ENCODE measurements at regions not wholly inside any gene's neighbourhood (a gene's known extent, or its start where the extent isn't known, plus 50 kb on each side); places are given as distances from the start of the nearest gene placed in this dataset.

DNA sequence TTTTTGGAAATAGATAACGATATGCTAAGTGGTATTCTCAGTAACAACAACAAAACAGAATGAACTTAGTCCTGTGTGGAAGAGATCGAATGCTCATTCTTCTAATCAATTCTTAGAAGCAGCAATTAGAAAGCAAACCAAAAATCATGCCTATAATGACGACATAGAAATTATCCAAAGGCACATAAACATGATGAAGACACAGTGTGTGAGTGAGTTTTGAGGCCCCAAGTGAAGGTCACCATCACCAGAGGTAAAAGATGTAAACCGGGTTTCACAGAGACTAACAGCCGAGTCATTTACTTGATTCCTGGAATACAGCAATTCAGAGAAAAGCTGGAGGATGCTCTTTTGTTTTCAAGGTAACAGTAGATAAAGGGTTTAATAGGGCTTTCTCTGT, 509.2 kb downstream of the TDRD15 start:
- no peak for DNase-seq (ENCODE audit: low read depth, low spot score)

DNA sequence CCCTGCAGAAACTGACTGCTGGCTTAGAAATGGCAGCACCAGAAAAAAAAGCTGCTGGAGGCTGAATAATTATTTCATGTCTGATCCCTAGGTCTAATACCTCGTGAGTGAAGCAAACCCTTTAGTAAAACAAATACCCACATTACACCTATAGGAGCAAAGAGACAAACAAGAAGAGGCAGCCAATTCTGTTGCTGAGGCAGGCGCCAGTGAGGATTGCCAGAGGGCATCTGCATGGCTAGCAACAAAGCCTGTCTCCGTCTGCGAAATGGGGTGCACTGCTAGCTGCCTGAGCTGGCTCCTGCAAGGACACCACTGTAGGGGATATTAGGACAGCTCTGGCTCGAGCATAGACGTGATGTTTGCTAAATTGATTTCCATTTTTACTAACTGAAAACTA, 509.7 kb downstream of the TDRD15 start:
- peak; percentile 4 for DNase-seq (ENCODE audit: low read depth, low spot score)

DNA sequence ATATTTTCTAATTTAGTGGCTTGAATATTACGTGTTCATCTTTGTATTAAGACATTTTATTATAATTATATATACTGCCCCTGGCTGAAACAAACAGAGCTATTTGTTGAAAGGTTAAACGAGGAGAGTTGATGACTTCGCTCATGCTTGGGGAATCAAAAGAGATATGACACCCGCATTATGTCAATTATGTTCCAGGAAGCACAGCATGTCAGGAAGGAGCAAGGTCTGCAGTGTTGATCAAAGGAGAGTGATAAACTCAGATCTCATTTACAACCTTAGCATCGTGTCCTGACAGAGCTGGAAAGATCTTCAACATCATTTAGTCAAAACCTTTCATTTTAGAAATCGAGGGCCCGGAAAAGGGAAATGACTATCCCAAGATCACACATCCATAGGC, 510.1 kb downstream of the TDRD15 start:
- DNase-seq (ENCODE audit: low read depth, low spot score) = no peak

DNA sequence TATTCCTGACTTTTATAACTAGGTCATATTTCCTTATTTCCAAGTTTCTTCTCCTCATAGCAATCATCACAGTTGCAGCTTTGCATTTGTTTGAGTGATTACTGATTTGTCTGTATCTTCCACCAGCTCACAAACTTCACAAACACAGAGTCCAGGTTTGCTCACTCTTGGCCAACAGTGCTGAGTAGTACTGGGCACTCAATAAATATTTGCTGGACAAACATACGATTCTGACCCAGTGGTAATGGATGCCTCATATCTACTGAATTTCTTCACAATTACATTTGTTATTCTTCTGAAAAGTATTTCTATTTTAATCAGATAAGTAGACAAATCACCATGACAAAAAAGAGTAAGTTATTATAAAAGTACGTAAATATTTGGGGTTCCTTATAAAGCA, 516.3 kb downstream of the TDRD15 start:
- no peak for DNase-seq (ENCODE audit: low read depth, low spot score)

DNA sequence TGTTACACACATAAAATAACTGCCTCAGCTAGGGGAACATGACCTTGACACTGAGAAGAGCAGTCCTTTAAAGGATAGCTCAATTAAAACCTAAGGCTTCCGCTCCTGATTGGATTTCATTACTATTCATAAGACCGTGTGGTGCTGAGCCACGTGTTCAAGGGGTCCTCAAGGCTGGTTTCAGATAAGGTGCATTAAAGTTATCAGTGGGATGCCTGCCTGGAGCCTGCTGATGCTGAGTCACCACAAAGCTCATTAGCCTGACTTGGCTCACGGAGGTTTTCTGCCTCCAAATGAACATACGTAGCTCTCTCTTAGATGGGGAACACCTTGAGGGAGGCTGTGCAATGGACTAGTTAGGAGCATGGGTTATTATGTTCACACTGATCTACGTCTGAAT, 518.9 kb downstream of the TDRD15 start:
- peak; percentile 70 for DNase-seq (ENCODE audit: low read depth, low spot score)

DNA sequence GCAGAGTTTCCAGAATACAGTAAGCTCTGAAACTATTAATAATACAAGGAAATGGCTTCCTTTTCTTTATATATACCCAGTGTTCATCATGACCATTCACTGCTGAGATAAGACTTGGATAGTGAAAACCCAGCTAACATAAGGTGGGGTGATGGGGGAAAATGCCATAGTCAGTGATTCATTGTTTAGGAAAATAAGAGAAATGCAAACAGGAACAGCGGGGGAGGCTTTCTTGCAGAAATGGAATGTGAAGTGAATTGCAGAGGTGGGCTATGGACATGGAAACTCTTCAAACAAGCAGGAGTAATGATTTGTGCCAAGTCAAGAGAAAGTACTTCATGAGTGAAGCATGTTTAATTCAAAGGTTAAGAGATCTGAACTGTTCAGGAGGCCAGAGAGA, 519.4 kb downstream of the TDRD15 start:
- DNase-seq (ENCODE audit: low read depth, low spot score) = peak; percentile 79

DNA sequence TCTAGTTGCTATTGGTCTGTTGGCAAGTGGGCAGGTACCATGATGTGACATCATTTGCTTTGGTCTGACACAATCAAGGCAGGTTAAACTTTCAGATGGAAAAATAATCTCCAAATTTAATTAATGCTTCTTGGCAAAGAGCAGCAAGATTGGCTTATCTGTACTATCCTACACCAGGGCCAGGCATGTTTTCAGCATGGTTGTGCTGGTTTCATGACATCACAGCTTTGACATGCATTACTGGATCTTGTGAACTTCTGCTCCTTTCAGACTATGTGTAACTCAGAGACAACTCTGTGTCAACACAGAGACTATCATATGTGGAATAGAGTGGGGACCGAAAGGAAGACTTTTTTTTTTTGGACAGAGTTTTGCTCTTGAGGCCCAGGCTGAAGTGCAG, 520.5 kb downstream of the TDRD15 start:
- DNase-seq (ENCODE audit: low read depth, low spot score) = no peak

DNA sequence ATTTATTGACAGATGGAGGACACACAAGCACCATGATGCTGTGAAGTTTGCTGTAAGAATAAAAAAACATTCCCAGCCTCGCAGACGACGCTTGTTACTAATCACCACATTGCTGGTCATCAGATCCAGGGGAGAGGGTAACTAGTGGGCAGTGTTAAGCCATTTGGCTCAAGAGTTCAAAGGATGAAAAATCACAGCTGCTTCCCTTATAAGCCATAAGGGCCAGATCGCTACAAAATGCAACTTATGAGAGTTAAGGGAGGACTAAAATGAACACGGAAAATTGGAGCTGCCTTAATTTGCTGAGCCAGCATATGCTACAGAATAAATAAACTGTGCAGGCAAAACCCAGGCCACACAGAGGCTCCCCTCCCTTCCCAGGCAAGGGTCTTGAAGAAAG, 522.6 kb downstream of the TDRD15 start:
- no peak for DNase-seq (ENCODE audit: low read depth, low spot score)

DNA sequence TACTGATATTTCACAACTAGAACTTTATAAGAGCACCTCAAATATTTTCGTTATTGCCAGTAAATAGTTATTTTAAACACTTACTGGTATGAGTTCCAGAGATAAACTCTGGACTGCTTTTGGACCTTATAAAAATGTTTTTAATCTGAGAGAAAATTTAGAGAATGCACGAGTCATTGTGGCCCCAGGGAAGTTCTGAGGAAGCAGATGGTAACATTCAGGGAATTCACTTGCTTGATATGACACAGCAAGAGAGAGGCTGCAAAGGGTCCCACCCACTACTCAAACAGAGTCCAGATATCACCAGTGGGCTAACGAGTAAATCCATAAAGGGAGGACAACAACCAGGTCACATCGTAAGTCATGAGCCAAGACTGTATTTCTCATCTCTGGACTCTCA, 526.8 kb downstream of the TDRD15 start:
- DNase-seq (ENCODE audit: low read depth, low spot score) = peak; percentile 44

DNA sequence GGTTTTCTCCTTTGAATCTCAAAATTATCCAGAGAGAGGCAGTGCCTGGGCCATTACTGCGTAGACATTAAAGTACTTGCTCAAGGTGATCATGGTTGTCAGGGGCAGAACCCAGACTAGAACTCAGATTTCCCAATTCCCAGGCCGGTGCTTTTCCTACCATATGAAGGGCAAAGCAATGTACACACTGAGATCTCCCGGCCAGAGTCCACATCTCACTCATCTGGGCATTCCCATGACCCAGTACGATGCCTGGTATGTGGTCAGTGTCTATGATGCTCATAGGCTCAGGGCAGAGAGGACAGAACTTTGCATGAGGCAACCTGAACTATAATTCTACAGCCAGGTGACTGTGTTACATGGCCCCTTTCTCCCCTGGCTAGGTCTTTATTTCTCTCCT, 531.4 kb downstream of the TDRD15 start:
- no peak for DNase-seq (ENCODE audit: low read depth, low spot score)

DNA sequence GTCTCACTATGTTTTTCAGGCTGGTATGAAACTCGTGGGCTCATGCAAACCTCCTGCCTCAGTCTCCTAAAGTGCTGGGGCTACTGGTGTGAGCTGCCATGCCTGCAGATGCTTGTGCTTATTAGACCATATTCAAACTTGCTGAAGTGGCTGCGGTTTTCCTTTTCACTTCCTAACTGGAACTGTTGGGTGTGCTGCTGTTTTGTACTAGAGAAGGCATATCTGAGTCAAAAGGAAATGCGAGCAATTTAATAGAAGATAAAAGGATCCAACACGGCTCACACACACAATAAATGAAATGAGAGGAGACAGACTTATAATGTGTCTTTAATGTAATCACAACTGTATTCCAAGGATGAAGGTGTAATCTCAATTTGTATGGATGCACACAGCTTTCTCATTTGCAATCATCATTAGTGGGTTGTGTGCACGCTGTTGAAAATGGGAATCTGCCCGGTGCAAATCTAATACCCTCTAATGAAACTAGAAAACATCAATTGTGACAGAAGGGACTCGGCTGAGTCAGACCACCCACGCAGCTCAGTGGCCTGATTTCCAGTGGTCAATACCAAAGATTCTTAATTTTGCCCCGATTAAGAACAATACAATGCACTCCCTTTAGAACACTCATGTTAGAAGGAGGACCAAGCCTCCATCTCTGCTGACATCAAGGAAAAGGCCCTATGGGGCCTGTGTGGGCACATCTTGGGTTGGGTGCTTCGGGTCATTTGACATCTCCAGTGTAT, 532.7 kb downstream of the TDRD15 start:
- peak; percentile 39 for DNase-seq (ENCODE audit: low read depth, low spot score)

DNA sequence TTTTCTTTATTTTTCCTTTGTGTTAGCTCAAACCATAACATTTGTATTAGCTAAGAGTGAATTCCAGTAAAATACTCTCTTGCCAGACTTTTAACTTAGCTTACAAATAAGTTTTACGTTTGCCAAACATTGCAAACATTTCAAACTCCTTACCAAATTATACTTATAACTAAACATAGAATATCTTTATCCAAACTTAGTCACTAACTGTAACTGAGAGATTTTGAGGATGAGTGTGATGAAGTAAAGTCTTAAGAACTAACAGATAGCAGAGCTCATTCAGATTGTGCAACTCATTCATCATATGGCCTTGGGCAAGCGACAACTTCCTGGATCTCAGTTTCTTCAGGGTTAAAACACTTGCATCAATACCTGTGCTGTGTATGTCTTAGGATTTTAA, 533.7 kb downstream of the TDRD15 start:
- no peak for DNase-seq (ENCODE audit: low read depth, low spot score)

DNA sequence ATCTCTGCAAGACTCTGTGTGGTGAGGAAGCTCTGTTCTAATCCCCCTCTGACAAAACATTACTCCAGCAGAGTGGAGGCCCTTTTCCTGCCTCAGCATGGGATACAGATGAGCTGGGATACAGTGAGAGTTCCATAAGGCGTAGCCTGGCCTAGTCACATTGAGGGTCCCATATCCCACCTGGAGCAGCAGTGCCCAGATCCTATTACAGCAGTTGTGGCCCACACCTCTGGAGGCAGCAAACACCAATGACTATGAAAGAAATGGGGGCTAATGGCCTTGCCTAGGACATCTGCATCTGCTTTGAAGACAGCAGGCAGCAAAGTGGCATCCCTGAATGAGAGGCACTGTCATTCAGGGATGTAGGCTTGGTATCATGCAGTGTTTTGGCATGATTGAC, 534.5 kb downstream of the TDRD15 start:
- no peak for DNase-seq (ENCODE audit: low read depth, low spot score)

DNA sequence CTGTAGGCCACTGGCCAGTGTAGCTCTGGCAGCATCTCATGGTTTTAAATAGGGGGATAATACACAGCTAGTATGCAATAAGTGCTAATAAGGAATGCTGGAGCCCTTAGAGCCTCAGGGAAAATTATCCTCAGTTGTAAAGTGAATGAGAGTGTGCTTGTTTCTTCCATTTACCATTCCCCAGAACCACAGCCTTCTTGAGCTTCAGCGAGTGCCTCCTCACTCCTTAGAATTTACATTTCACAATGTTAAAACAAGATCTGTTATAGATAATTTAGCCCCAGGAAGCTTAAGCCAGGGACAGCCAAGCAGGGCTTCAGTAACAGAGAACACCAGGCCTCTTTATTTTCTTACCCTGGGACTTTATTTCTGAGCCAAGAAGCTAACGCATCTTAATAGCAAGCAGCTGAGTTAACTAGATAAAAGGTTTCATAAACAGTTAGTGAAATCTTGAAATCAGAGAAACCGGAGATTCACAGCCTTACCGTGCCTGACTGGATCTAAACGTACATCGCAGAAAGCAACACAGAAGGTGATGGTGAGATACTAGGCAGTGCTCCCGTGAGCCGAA, 535.2 kb downstream of the TDRD15 start:
- DNase-seq (ENCODE audit: low read depth, low spot score) = no peak

DNA sequence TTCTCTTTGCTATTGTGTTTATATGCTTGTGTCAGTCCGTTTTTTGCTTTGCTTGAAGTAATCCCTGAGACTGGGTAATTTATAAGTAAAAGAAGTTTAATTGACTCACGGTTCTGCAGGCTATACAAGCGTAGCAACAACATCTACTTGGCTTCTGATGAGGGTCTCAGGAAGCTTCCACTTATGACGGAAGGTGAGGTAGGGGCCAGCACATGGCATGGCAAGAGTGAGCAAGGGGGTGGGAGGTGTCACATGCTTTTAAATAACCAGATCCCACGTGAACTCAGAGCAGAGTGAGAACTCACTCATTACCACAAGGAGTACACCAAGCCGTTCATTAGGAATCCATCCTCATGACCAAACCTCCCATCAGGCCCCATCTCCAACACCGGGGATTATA, 540.3 kb downstream of the TDRD15 start:
- DNase-seq (ENCODE audit: low read depth, low spot score) = no peak

DNA sequence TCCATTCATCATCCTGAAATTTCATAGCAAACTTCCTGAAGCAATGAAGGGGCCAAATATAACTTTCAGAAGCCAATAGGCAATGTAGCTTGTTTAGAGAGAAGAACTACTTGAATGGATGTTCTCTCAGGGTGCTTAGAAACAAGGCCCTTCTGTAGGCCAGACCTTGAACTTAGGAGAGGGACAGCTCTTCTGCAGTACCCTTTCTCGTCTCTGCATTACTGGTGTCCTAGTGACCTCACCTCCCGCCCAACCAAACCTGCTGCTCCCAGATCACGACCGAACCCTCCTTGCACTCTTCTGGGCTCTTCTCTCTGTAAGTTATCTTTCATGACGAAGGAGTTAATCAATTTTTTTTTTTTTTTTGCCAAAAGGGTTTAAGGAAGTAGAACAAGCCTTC, 543.9 kb downstream of the TDRD15 start:
- DNase-seq (ENCODE audit: low read depth, low spot score) = no peak

DNA sequence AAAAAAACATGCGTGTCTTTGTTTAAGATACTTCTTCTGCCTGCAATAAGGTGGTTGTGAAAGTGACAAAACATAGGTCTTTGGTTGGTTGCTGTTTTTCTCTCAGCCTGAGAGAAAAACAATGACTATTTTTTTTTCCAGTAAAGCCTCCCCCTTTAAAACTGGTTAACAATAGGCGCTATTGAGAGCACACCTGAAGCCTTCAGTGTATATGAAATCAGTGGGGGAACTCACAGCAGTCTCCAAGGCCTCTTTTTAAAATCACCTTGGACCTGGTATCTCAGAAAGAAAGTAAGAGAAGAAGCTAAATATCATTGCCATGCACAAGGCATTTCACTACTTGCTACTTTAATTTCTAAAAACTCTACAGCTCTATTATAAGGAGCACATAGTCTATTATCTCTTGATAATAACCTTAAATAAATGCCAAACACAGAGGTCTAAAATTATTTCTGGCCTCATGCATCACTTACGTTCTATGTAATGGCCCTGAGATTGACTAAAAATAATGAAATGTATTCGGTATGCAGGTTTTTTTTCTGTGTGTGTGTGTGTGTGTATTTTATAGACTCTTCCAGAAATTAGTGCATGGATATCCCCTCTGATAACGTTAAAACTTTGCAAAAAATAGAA, 544.4 kb downstream of the TDRD15 start:
- no peak for DNase-seq (ENCODE audit: low read depth, low spot score)

DNA sequence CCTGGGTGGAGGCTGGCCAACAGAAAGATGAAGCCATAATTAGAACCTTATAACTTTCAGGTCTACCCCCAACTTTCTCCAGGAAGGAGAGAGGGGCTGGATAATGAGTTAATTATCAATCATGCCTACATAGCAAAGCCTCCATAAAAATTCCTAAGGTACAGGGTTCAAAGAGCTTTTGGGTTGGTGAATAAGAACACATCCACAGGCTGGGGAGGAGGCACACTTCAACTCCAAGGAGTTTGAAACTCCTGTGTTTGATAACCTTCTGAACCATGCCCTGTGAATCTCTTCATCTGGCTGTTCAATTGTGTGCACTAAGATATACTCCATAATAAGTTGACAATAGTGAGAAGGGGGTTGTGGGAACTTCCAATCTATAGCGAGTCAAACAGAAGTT, 552.3 kb downstream of the TDRD15 start:
- no peak for DNase-seq (ENCODE audit: low read depth, low spot score)

DNA sequence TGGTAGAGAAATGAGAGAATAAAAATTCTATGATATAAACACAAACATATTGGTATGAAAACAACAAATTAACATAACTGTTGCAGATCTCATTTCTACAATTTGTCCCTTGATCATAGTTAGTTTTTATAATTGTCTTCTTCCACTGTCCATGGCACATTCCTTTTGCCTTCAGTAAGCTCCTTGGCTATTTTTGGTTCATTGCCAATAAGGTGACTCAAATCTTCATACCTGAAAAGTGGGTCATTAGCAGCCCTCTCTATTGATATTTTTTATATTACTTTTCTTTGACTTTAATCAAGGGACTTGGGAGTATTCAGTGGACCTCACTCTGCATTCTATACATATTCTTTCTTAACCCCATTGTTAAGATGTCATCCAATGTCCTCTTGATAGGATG, 552.9 kb downstream of the TDRD15 start:
- DNase-seq (ENCODE audit: low read depth, low spot score) = peak; percentile 50

DNA sequence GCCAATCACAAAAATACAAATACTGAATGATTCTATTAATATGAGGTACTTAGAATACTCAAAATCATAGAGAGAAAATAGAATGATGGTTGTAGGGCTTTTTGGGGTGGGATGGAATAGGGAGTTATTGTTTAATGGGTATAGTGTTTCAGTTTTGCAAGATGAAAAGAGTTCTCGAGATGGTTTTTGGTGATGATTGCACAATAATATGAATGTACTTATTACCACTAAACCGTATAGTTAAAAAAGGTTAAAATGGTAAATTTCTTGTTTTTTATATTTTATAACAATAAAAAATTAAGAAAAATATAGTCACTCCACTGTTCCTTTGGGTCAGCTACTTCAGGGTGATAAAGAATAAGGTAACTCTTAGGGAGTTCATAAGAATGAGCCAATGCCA, 560.1 kb downstream of the TDRD15 start:
- DNase-seq (ENCODE audit: low read depth, low spot score) = no peak

DNA sequence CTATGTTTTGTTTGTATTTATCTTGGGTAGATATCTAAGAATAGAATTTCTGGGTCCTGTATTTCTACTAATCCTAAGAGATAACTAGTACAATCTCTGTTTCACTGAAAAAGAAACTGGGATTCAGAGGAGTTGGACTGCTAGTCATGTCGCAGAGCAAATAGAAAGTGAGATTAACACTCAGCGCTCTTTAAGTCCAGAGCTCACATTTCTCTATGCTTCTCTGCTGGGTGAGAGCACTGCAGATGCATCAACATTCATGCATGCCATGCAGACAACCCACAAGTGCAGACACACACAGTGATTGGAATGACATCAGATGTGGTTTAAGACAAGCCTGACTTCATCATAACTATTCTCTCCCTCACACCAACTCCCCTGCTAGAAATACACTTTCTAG, 563.8 kb downstream of the TDRD15 start:
- DNase-seq (ENCODE audit: low read depth, low spot score) = peak; percentile 1

DNA sequence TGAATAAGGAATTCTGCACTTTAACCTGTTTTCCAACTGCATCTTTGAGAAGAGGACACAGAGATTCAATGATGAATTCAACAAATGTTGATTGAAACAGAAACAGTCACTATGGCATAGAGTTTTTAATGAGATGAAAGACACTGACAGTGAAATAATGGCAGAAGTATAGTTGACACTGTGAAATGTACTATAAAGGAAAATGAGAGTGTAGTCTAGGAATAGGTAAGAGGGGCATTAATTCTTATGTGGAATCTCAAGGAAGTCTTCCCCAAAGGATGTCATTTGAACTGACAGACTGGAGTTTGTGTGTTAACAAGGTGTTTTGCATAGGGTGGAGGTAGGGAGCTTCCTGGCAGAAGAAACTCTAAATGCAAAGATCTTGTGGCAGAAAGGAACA, 566.2 kb downstream of the TDRD15 start:
- no peak for DNase-seq (ENCODE audit: low read depth, low spot score)

DNA sequence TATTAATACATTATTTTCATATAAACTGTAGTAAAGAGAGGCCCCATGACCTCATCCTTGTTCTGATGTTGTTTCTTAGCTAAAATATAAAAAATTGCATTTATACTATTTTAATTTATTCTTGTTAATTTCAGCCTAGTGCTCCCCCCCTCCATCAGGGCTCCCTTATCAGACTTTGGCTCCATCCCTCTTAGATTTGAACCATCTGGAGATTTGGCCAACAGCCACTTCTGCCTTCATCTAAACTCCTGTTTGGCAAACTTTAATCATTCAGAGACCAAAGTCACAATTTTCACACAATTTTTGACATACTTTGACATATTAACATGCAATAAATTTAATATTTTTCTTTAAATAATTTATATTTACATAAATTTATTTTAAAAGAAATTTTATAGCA, 569.3 kb downstream of the TDRD15 start:
- no peak for DNase-seq (ENCODE audit: low read depth, low spot score)

Data from astrocyte of the hippocampus (primary cell).